ENCODE measurements at regions not wholly inside any gene's neighbourhood (a gene's known extent, or its start where the extent isn't known, plus 50 kb on each side); places are given as distances from the start of the nearest gene placed in this dataset.
"Not testable (repeated sequence)": the region's sequence is repeated elsewhere in the genome, so short reads cannot be mapped to it uniquely, and the experiment has no call there.

GRCh38 chr3:139226731-139227130, 117.1 kb upstream of the MRPS22 start:
- no peak for DNase-seq
- in situ Hi-C loops (cut with MboI; ENCODE audit: low pct_unique_long_range_greater_than_20kb, low sequenced_read_pairs): no loop called here

- DNase-seq: no peak
- in situ Hi-C loops (cut with MboI; ENCODE audit: low pct_unique_long_range_greater_than_20kb, low sequenced_read_pairs): no loop called here
Measured at GRCh38 chr3:139227165-139227564, 116.7 kb upstream of the MRPS22 start.

GRCh38 chr3:139227827-139228226, 116.0 kb upstream of the MRPS22 start:
- in situ Hi-C loops (cut with MboI; ENCODE audit: low pct_unique_long_range_greater_than_20kb, low sequenced_read_pairs): no loop called here
- DNase-seq: no peak

GRCh38 chr3:139230391-139230790, 113.4 kb upstream of the MRPS22 start:
- in situ Hi-C loops (cut with MboI; ENCODE audit: low pct_unique_long_range_greater_than_20kb, low sequenced_read_pairs): no loop called here
- no peak for DNase-seq

GRCh38 chr3:139231555-139232281, 112.1 kb upstream of the MRPS22 start:
- in situ Hi-C loops (cut with MboI; ENCODE audit: low pct_unique_long_range_greater_than_20kb, low sequenced_read_pairs): no loop called here
- DNase-seq: peak; percentile 33

GRCh38 chr3:139232341-139232740, 111.5 kb upstream of the MRPS22 start:
- in situ Hi-C loops (cut with MboI; ENCODE audit: low pct_unique_long_range_greater_than_20kb, low sequenced_read_pairs); DNase-seq: not testable (repeated sequence)

GRCh38 chr3:139234491-139234890, 109.3 kb upstream of the MRPS22 start:
- no peak for DNase-seq
- in situ Hi-C loops (cut with MboI; ENCODE audit: low pct_unique_long_range_greater_than_20kb, low sequenced_read_pairs): no loop called here

- no peak for DNase-seq
- in situ Hi-C loops (cut with MboI; ENCODE audit: low pct_unique_long_range_greater_than_20kb, low sequenced_read_pairs): no loop called here
Measured at GRCh38 chr3:139235192-139235591, 108.6 kb upstream of the MRPS22 start.

- no peak for DNase-seq
- in situ Hi-C loops (cut with MboI; ENCODE audit: low pct_unique_long_range_greater_than_20kb, low sequenced_read_pairs): no loop called here
Measured at GRCh38 chr3:139236336-139236735, 107.5 kb upstream of the MRPS22 start.

- in situ Hi-C loops (cut with MboI; ENCODE audit: low pct_unique_long_range_greater_than_20kb, low sequenced_read_pairs): no loop called here
- no peak for DNase-seq
Measured at GRCh38 chr3:139238281-139239030, 105.4 kb upstream of the MRPS22 start.

GRCh38 chr3:139239550-139239949, 104.3 kb upstream of the MRPS22 start:
- no peak for DNase-seq
- in situ Hi-C loops (cut with MboI; ENCODE audit: low pct_unique_long_range_greater_than_20kb, low sequenced_read_pairs): no loop called here

GRCh38 chr3:139241783-139242182, 102.0 kb upstream of the MRPS22 start:
- in situ Hi-C loops (cut with MboI; ENCODE audit: low pct_unique_long_range_greater_than_20kb, low sequenced_read_pairs): no loop called here
- DNase-seq: no peak

- in situ Hi-C loops (cut with MboI; ENCODE audit: low pct_unique_long_range_greater_than_20kb, low sequenced_read_pairs): no loop called here
- DNase-seq: no peak
Measured at GRCh38 chr3:139243710-139244109, 100.1 kb upstream of the MRPS22 start.

GRCh38 chr3:139248593-139249255, 95.1 kb upstream of the MRPS22 start:
- DNase-seq: no peak
- in situ Hi-C loops (cut with MboI; ENCODE audit: low pct_unique_long_range_greater_than_20kb, low sequenced_read_pairs): no loop called here

GRCh38 chr3:139251529-139251928, 92.3 kb upstream of the MRPS22 start:
- in situ Hi-C loops (cut with MboI; ENCODE audit: low pct_unique_long_range_greater_than_20kb, low sequenced_read_pairs): no loop called here
- no peak for DNase-seq

GRCh38 chr3:139252719-139253118, 91.1 kb upstream of the MRPS22 start:
- no peak for DNase-seq

GRCh38 chr3:139258276-139258675, 85.5 kb upstream of the MRPS22 start:
- in situ Hi-C loops (cut with MboI; ENCODE audit: low pct_unique_long_range_greater_than_20kb, low sequenced_read_pairs): no loop called here
- DNase-seq: no peak

More at GRCh38 chr3:139252719-139253118, 91.1 kb upstream of the MRPS22 start:
- in situ Hi-C loops (cut with MboI; ENCODE audit: low pct_unique_long_range_greater_than_20kb, low sequenced_read_pairs): no loop called here

- in situ Hi-C loops (cut with MboI; ENCODE audit: low pct_unique_long_range_greater_than_20kb, low sequenced_read_pairs): no loop called here
- no peak for DNase-seq
Measured at GRCh38 chr3:139259398-139259797, 84.4 kb upstream of the MRPS22 start.

GRCh38 chr3:139260041-139260486, 83.8 kb upstream of the MRPS22 start:
- DNase-seq: no peak
- in situ Hi-C loops (cut with MboI; ENCODE audit: low pct_unique_long_range_greater_than_20kb, low sequenced_read_pairs): no loop called here

All from KBM-7 (cell line).